Tibial artery (tissue), 4 donors: ENCODE measurements at regions not wholly inside any gene's neighbourhood (a gene's known extent, or its start where the extent isn't known, plus 50 kb on each side); places are given as distances from the start of the nearest gene placed in this dataset.

ENCODE experiments used
- DNase-seq, 2 donors: peaks; one replicate each; pipeline ENCODE4 v3.0.0-alpha.2; 2019
- H3K27ac ChIP-seq, 2 donors: fragments of 200-600 bp; sonication (generic) in 1 of 2; 1 replicate in 1 of 2; 2 replicates in 1 of 2; pipeline ENCODE4 v1.5.1; 2018 to 2019; ENCODE audit warnings: mild to moderate bottlenecking in 1 of 2
- H3K27me3 ChIP-seq, 2 donors: fragments of 200-600 bp; sonication (generic) in 1 of 2; one replicate each; pipeline versions ENCODE4 v1.5.1 to v1.6.0; 2016 to 2019
- H3K36me3 ChIP-seq, 3 donors: fragments of 200-600 bp; sonication (generic) in 2 of 3; one replicate each; pipeline ENCODE4 v1.5.1; 2016 to 2019; ENCODE audit warnings: mild to moderate bottlenecking in 2 of 3
- H3K4me1 ChIP-seq, 4 donors: fragments of 200-600 bp; sonication (generic) in 2 of 4; 1 replicate in 3 of 4; 2 replicates in 1 of 4; pipeline ENCODE4 v1.5.1; 2016 to 2019
- H3K4me3 ChIP-seq, 2 donors: fragments of 200-600 bp; sonication (generic) in 1 of 2; 1 replicate in 1 of 2; 2 replicates in 1 of 2; pipeline ENCODE4 v1.5.1; 2018 to 2019; ENCODE audit warnings: mild to moderate bottlenecking in 2 of 2
- H3K9me3 ChIP-seq, 3 donors: fragments of 200-600 bp; sonication (generic) in 1 of 3; one replicate each; pipeline ENCODE4 v1.5.1; 2016 to 2019
- CTCF ChIP-seq, 2 experiments: fragments of 200-600 bp in 1 of 2; fragments of 450-650 bp in 1 of 2; IDR thresholded peaks; one replicate each; pipeline ENCODE4 v1.5.1; 2017 to 2019; ENCODE audit warnings: antibody characterized with exemption in 2 of 2, mild to moderate bottlenecking in 1 of 2, moderate library complexity in 1 of 2
- intact Hi-C: fragments of 100-400 bp; cut with DNase I; formaldehyde crosslinking; loops from one replicate; pipeline ENCODE4 v1.15.0; 2023; ENCODE audit warnings: low total_unique reads

- intact Hi-C loops = no loop called here
- DNase-seq = no peak
- Histone ChIP-seq H3K4me3 (no peak overlapping the region), H3K27ac (no peak overlapping the region), H3K9me3 (no peaks in the 10 kb centered on the region), H3K4me1 (no peaks in the 10 kb centered on the region), H3K36me3 (no peaks in the 10 kb centered on the region), H3K27me3 (no peaks in the 10 kb centered on the region)
- no peak for TF ChIP-seq CTCF (IDR thresholded peaks at IDR 0.05)
Measured at GRCh38 chr5:40288800-40289485, 390.8 kb upstream of the PTGER4 start.

- DNase-seq = no peak
- no peak overlapping the region for H3K4me3 ChIP-seq
- H3K27me3 ChIP-seq = no peaks in the 10 kb centered on the region
- H3K9me3 ChIP-seq = no peaks in the 10 kb centered on the region
- H3K36me3 ChIP-seq = no peaks in the 10 kb centered on the region
- no peak overlapping the region for H3K27ac ChIP-seq
- H3K4me1 ChIP-seq = peaks cover 0 to under 1% (median 0%) of the 10 kb centered on the region in 4 donors
- TF ChIP-seq CTCF (IDR thresholded peaks at IDR 0.05) = no peak
- intact Hi-C loops = no loop called here
Measured at GRCh38 chr5:40284863-40285262, 394.9 kb upstream of the PTGER4 start.

GRCh38 chr5:40278881-40279280 is 400.8 kb upstream of the PTGER4 start:
- Histone ChIP-seq H3K36me3 (no peaks in the 10 kb centered on the region), H3K9me3 (no peaks in the 10 kb centered on the region), H3K4me1 (peaks cover 0 to 10% (median 2%) of the 10 kb centered on the region in 4 donors), H3K4me3 (no peak overlapping the region), H3K27me3 (no peaks in the 10 kb centered on the region), H3K27ac (no peak overlapping the region)
- no peak for DNase-seq
- no peak for TF ChIP-seq CTCF (IDR thresholded peaks at IDR 0.05)
- intact Hi-C loops = no loop called here

GRCh38 chr5:40277161-40277906 is 402.4 kb upstream of the PTGER4 start:
- no peak for TF ChIP-seq CTCF (IDR thresholded peaks at IDR 0.05)
- no peak for DNase-seq
- no peaks in the 10 kb centered on the region for H3K9me3 ChIP-seq
- H3K4me1 ChIP-seq = peaks cover 0 to 10% (median 2%) of the 10 kb centered on the region in 4 donors
- no peak overlapping the region for H3K27ac ChIP-seq
- H3K27me3 ChIP-seq = no peaks in the 10 kb centered on the region
- no peak overlapping the region for H3K4me3 ChIP-seq
- no peaks in the 10 kb centered on the region for H3K36me3 ChIP-seq
- intact Hi-C loops = no loop called here

GRCh38 chr5:40276426-40277102 is 403.2 kb upstream of the PTGER4 start:
- no peak overlapping the region for H3K4me3 ChIP-seq

More at GRCh38 chr5:40276426-40277102, 403.2 kb upstream of the PTGER4 start:
- Histone ChIP-seq H3K9me3 (no peaks in the 10 kb centered on the region), H3K27ac (no peak overlapping the region), H3K4me1 (peaks cover 0 to 10% (median 2%) of the 10 kb centered on the region in 4 donors), H3K36me3 (no peaks in the 10 kb centered on the region), H3K27me3 (no peaks in the 10 kb centered on the region)
- no peak for TF ChIP-seq CTCF (IDR thresholded peaks at IDR 0.05)
- DNase-seq = no peak
- intact Hi-C loops = no loop called here
